Fibroblast of skin of right biceps (primary cell): ENCODE measurements at regions not wholly inside any gene's neighbourhood (a gene's known extent, or its start where the extent isn't known, plus 50 kb on each side); places are given as distances from the start of the nearest gene placed in this dataset.
"Not testable (repeated sequence)": the region's sequence is repeated elsewhere in the genome, so short reads cannot be mapped to it uniquely, and the experiment has no call there.

Experiments
- DNase-seq: peaks from one replicate; pipeline ENCODE4 v3.0.0-alpha.2; 2013

DNA sequence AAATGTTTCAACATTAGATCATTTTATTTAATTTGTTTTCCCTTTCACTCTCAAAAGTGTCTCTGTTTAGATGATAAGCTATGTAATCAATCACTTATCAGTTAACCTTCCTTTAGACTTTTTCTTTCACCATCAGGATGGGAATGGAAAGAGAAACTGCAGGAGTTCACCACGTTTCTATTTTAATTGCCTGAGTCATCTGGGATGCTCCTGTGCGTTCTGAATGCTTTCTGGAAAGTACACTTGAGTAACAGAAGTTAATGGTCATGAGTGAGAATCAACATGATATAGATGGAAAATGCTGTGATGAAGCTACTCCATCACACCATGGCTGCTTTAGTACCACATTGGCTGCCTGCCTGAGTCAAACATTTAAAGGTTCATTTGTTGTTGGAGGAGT, 783.3 kb upstream of the CDH9 start:
- DNase-seq, result peak; percentile 13

DNA sequence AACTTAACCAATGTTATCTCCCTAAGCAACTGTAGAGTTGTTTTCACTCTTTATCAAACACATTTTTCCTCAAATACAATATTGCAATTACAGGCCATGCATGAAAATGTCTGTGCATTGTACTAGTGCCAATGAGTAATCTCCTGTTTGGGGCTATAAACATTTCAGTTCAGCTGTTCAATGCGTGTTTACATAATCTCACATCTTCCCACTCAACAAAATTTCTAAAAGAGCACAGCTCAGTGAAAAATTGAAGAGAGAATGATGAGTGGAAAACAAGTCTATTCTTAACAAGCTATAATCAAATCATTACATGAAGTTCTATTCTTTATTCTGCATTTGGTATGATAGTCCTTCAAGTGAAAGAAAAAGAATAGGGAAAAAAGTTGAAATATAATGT, 780.5 kb upstream of the CDH9 start:
- no peak for DNase-seq

DNA sequence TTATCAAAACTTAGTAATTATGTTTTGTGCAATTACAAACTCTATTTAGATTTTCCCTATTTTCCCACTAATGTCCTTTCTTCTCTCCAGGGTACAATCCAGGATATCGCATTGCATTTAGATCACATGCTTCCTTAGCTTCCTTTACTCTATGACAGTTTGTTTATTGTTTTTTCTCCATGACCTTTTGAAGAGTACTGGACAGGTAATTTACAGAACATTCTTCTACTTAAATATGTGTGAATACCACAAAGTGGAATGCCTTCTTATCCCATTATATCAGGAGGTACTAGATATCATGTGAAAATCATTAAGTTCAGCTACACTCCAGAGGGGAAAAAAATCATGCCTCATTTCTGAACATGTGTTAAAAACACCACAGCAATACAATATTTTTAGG, 776.6 kb upstream of the CDH9 start:
- no peak for DNase-seq

DNA sequence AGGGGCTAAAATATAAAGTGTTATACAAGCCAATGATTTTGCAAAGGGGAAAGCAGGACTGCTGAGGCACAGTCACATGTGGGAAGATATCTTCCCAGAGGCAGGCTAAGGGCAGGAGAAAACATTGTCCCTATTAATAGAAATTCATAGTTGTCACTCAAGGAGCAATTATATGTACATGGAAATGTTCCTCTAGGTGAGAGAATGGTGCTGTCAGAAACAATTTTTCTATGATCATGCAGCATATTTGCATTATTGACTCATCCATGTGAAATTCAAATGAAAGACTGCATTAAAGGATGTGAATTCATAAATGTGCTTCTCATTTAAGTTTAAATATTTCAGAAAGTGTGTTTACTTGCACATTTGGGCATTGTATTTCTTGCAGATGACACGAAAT, 775.9 kb upstream of the CDH9 start:
- peak; percentile 4 for DNase-seq

DNA sequence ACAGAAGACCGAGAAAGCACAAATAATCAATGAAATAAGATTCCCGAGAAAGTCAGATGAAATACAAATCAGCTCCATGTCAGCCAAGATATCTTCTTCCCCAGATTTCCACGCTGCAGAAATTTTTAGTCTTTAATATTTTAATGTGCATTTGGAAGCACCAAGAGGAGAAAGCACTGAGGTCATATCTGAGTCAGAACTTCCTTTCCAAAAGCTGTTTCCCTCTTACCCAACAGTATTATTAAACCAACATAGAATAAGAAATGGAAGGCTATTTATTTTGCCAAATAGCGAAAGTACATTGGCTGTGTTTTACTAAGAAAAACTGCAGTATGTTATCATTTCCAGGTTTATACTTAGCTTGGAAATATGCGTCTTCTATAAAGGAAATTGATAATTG, 772.1 kb upstream of the CDH9 start:
- DNase-seq, result peak; percentile 31

DNA sequence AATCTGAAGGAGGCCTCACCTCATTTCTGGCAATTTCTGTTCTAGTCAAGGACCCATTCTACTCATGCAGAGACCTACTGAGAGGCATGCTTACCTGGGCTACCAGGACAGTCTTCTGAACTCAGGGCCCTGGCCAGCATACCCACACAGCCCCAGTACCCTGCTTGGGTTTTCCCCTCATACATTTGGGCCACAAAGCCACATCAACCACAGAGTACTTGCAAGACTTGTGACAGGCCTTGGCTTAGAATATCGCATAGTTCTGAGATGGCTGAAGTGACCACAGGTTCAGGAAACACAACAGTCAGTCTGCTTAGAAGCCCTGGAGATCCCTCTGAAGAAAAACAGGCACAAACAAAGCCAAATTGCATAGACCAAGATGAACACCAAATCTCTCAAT, 758.8 kb upstream of the CDH9 start:
- DNase-seq, result no peak

DNA sequence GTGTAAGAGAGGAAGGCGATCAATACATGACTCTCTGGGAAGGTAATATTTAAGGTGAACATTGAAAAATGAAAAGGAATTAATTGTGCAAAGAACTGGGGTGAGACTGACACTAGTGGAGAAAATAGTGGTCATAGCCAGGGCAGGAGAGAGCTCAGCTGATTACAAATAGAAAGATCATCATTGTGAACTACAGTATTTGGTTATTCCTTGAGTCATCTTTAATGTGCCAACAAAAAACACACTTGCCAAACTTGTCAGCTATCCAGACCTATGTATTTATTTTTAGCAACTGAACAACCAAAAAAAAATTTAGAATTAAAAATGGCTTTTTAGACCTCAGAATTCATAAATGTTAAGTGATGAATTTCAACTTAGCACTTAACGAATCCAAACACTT, 749.8 kb upstream of the CDH9 start:
- DNase-seq, result peak; percentile 11

DNA sequence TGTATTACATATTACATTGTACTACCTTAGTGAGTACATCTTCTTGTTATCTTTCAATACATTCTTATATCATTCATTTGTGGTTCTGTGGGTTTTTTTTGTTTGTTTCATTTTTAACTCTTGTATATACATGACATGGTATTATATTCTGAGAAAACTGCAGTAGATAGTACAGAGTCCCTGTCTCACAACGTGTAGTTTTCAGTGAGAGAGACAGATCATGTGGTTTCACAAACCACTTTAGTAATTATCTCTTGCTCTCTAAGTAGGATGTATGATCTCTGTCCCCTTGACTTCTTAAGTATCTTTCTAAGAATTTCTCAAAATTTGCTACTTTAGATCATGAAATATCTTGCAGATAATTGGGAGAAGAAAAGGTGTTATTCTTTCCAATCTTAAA, 745.9 kb upstream of the CDH9 start:
- DNase-seq, result no peak

DNA sequence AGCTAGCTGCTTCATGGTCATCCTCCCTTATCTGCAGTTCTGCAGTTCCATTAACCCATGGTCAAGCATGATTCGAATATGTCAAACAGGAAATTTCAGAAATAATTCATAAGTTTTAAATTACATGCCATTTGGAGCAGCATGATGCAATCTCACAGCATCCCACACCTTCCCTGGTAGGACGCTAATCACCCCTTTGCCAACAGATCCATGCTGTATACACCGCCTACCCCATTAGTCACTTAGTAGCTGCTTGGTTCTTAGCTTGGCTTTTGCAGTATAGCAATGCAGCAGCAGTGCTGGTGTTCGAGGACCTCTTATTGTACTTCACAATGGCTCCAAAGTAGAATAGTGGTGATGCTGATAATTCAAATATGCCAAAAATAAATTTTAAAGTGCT, 739.7 kb upstream of the CDH9 start:
- no peak for DNase-seq

DNA sequence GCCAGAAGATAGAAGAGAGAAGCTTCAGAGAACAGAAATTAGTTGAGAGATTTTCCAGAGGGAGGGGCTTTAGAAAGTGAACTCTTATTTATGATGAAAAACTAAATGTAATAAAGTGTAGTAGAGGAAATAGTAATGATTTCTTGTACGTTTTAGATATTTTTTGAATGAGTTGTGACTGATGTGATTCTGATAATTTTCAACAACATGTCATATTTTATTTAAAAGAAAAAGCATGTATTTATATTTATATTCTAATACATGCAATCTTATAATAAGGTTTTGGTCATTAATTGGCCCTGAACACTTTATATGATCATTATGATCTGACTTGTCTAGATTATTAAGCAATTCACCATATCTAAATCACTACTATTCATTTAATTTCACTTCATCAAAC, 735.2 kb upstream of the CDH9 start:
- DNase-seq, result no peak

DNA sequence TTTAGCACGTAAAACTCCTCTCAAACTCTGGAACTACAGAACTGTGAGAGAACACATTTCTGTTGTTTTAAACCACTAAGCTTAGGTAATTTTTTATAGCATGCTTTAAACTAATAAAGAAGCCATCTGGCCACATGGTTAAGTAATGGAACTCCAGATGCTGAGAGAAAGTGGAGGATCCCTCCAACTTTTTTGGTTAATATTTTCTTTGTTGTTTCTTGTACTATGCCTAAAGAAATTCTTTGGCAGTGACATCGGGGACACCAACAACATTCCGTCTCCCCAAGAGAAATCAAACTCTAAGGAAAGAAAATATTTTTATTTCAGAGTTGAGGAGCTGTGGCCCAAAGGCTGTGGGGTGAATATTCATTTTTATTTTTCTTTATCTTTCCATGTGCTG, 734.8 kb upstream of the CDH9 start:
- DNase-seq, result no peak

DNA sequence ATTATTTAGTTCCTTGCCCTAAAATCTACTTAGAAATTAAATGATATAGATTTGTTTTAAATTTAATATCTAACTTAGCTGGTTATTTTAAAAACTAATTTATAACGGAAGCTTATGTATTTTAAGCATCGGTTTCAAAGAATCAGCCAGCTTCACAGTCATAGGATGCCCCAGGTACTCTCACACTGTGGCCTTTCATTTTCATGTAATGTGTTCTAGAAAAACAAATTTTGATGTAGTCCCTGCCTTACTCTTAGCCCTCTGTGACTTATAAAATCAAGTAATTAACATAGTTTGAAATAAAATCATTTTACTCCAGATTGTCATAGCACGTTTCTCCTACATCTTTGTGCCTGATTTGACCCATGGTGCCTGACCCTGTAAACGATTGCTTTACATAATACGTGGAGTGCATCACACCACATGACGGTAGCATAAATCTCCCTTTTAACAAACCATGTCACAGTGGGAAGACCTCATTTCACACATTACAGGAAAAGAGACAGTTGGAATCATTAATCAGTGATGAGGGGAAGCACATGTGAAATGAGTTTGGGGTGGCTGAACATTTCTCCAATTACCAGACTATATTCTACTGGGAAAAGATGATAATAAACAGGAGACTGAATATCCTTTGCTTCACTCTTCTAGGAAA, 731.5 kb upstream of the CDH9 start:
- DNase-seq, result no peak

DNA sequence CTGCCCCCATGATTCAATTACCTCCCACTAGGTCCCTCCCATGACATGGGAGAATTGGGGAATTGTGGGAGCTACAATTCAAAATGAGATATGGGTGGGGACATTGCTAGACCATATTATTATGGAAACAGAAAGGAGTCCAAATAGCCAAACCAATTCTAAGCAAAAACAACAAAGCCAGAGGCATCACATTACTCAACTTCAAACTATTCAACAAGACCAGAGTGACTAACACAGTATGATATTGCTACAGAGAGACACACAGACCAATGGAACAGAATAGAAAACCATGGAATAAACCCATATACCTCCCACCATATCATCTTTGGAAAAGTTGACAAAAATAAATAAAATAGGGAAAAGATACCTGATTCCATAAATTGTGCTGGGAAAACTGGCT, 710.5 kb upstream of the CDH9 start:
- peak; percentile 10 for DNase-seq

DNA sequence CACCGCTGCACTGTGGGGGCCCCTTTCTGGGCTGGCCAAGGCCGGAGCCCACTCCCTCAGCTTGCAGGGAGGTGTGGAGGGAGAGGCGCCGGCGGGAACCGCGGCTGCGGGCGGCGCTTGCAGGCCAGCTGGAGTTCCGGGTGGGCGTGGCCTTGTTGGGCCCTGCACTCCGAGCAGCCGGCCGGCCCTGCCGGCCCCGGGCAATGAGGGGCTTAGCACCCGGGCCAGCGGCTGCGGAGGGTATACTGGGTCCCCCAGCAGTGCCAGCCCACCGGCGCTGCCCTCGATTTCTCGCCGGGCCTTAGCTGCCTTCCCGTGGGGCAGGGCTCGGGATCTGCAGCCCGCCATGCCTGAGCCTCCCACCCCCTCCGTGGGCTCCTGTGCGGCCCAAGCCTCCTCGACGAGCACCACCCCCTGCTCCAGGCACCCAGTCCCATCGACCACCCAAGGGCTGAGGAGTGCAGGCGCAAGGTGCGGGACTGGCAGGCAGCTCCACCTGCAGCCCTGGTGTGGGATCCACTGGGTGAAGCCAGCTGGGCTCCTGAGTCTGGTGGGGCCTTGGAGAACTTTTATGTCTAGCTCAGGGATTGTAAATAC, 705.1 kb upstream of the CDH9 start:
- not testable (repeated sequence) for DNase-seq

DNA sequence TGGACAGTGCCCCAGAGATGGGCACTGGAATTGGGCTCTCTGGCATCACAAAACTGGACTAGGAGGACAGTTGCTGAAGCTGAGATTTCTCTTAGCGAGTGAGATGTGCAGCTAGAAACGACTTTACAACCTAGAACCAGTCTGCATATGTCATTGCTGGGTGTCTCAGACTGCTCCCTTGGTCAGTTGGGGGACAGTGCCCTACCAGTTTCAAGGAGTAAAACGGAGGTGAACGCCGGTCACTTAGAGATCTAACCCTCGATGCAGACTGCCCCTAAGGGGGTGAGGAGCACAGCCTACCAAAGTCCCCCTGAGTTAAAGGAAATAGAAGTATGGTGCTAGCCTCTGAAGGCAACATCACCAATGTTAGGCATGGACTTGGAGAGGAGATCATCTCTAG, 704.4 kb upstream of the CDH9 start:
- DNase-seq, result no peak

DNA sequence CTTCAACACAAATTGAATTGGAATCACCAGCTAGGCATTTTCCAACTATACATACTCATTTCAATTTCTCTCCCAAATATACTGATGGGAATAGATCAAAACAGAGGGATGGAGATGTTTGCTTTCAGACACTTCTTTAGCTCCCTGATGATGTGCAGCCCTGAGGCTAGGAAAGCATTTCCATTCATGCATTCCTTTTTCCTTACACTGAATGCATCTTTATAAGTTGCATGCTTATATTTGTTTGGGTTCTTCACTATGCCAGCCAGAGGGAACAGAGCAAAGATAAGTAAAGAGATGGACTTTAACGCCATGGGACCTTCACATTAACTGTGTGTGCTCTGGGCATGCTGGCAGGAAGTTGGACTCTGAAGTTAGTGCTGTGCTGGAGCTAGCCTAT, 696.5 kb upstream of the CDH9 start:
- no peak for DNase-seq

DNA sequence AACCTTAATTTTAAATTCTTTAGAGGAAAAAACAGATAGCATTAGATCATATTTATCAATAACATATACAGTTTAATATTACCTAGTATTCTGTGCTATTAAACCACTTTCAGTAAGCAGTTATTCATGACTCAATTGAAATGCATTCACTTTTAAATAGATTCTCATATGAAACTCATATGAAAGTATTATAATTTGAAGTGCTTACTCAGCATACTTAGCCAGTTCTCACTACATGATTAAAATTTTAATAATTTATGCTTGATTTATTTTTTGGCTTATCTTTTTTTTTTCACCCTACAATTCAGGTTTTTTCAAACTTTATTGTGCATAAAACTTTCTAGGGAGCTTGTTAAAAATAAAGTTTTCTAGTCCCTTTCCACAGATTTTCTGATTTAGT, 694.9 kb upstream of the CDH9 start:
- no peak for DNase-seq

DNA sequence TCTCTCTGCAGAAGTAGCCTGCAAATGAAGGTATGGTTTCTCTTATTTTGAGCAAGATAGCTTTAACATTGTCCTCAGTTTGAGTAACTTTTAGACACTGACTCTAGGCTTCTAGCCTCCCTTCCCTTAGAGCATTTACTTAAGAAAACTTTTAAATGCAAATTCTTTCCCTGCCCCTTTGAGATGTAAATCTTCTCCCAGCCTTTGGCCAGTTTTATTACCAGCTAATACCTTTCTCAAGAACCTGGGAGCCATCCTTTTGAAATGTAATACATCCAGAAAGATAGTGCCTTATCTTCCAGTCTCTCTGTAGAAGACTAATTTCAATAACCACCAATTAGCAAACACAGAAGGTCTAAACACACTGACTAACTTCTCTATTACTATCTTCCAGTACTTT, 688.9 kb upstream of the CDH9 start:
- no peak for DNase-seq

DNA sequence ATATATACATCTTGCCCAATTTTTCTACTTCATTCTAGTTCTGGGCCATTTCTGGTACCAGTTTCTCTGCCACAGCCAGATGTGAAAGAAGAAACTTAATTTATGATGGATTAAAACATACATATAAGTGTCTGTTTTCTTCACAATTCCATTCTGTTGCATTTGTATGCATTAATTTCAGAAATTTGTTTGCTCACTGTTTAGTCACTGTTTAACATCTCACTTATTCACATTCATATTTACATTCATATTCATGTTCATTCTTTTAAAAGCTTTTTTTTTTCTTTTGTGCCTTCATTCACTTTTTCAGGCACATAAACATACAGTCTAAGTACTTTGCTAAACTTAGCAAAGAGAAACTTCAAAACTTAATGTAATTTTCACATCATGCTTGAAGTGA, 684.0 kb upstream of the CDH9 start:
- DNase-seq, result no peak

DNA sequence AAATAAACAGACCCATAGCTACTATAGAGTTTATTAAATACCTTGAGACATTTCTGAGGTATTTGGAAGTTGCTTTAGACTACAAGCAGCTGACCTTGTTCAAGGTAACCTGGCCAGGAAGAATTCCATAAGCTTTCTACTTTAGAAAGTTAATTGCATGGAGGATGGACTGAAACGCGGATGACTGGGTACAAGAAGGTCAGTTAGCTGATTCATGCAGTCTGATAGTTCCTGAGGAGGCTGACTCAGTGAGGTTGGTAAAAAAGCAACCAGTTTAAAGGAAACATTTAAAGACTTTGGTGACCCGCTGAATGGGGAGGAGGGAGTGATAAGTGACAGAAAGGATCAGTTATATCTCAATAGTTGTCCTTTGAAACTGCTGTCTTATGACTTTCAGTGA, 670.1 kb upstream of the CDH9 start:
- DNase-seq, result peak; percentile 55

DNA sequence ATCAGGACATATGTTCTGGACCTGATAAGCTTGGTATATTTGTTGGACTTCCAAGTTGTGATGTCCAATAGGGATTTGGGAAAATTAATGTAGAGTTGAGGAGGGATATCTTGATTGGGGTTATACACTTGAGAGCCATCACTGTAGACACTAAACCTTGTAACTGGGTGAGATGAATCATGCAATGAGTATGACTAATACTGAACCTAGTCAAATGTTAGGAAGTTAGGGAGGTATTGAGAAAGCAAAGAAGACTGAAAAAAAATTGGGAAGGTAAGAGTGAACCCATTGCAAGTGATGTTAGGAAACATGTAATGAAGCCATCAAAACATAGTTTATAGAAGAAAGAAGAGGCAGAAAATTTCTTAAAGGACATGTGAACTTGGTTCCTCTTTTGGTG, 668.4 kb upstream of the CDH9 start:
- peak; percentile 53 for DNase-seq

DNA sequence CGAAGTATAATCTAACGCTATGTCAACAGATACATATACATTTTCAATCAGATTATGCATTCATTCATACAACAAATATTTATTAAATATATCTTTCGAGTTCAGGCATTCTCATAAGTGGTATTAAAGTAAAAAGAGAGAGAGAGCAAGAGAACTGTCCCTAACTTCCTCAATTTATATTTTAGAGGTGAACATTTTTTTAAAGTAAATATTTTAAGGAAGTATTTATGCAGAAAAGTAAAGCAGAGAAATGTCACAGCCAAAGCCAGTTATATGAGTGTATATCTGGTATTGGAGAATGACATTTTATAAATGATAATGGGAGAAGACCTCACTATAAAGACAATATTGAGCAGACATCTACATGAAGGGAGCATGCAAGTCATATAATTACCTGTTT, 667.3 kb upstream of the CDH9 start:
- DNase-seq, result no peak

DNA sequence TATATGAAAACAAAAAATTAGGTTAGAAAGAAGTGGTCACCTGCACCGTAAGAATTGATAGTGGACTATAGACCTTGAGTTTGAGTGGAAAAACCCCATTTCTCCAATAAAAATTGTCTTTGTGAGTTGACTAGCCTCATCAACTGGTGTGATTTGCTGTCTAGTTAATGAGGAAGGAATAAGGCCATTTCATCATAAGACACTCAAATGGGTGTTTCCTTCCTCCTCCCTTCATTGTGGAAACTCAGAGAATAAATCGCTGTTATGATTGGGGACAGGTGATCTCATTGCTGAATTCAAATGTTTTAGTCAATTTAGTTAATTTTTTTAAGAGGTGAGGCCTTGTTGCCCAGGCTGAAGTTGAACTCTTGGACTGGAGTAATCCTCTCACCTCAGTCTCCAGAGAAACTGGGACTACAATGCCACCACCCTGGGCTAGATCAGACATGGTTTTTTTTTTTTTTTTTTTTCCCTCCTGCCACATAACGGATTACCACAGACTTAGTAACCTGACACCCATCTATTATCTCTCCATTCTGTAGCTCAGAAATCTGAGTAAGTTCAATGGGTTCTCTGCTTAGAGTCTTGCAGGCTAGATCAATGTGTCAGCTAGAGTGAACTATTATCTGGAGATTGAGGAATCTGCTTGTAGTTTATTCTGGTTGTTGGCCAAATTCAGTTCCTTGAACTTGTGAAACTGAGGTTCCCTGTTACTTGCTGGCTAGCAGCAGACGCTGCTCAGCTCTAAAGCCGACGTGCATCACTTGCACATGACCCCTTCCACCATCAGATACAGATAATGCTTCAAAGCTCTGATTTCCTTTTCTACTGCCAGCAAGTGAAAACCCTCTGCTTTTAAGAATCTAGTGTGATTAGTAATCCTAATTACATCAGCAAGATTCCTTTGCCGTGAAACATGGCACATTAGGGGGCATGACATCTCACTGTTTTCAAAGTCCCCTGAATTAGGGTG, 663.8 kb upstream of the CDH9 start:
- DNase-seq, result peak; percentile 86

DNA sequence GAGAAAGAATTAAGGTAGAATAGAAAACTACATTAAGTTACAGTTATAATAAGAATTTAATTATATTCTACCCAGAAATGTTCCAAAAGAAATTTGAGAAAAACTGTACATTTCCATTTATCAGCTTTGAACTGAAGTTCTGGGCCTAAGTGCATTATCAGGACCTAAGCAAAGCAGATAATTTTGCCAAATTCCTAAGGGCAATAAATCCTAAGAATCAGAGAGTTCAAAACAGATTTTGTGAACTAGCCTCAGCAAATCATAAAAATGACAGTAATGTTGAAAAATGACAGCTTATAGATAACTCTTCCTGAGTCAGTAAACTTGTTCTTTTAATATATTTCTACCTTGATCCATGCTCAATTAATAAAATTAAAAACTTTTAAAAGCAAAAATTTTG, 662.1 kb upstream of the CDH9 start:
- no peak for DNase-seq
